ENCODE measurements at regions not wholly inside any gene's neighbourhood (a gene's known extent, or its start where the extent isn't known, plus 50 kb on each side); places are given as distances from the start of the nearest gene placed in this dataset.

GRCh38 chr6:115717472-115717871 is 343.2 kb downstream of the FRK start:
- POLR2A ChIA-PET (ENCODE audit: partially characterized antibody) = no interaction called here
- FAIRE-seq (no peak), DNase-seq (ENCODE audit: low read depth in 1 of 2, low spot score in 2 of 2) (no peak)
- no peak overlapping the region for H2BK15ac ChIP-seq (ENCODE audit: low read length)
- no peak overlapping the region for H2AFZ ChIP-seq (ENCODE audit: low read length)
- H3K79me2 ChIP-seq (ENCODE audit: control insufficient read depth in 1 of 2, insufficient read depth in 2 of 2, low read length in 2 of 2) = no peaks in the 10 kb centered on the region
- H3K4me3 ChIP-seq (ENCODE audit: extremely low read depth in 1 of 4, insufficient read depth in 2 of 4, low read depth in 3 of 4, low read length in 4 of 4) = no peak overlapping the region
- no peak overlapping the region for H2AK5ac ChIP-seq (ENCODE audit: low read depth, low read length)
- no peaks in the 10 kb centered on the region for H3K9me3 ChIP-seq (ENCODE audit: insufficient read depth in 2 of 2, low read depth in 1 of 2, low read length in 1 of 2)
- TF ChIP-seq E2F6 (IDR thresholded peaks at IDR 0.05) = no peak
- no peak for TF ChIP-seq EZH2 (IDR thresholded peaks at IDR 0.05; ENCODE audit: low read depth, low read length, severe bottlenecking)
- no peak for TF ChIP-seq SIN3A (conservative IDR thresholded peaks at IDR 0.05 in 1 of 2, IDR thresholded peaks at IDR 0.05 in 1 of 2; ENCODE audit: low read depth in 1 of 2, low read length in 2 of 2)
- TF ChIP-seq RFX5 (IDR thresholded peaks at IDR 0.05; ENCODE audit: borderline replicate concordance, low read depth, low read length) = no peak
- no peak for TF ChIP-seq ATF2 (IDR thresholded peaks at IDR 0.05; ENCODE audit: low read length)
- TF ChIP-seq KDM1A (IDR thresholded peaks at IDR 0.05; ENCODE audit: borderline replicate concordance, low read length) = no peak
- no peak for TF ChIP-seq SAP30 (IDR thresholded peaks at IDR 0.05; ENCODE audit: insufficient read depth, insufficient replicate concordance, low read length)
- TF ChIP-seq JUND (IDR thresholded peaks at IDR 0.05; ENCODE audit: low read length) = no peak
- no peak for TF ChIP-seq JUN (IDR thresholded peaks at IDR 0.05; ENCODE audit: low read depth, low read length)
- no peak for TF ChIP-seq CHD2 (IDR thresholded peaks at IDR 0.05; ENCODE audit: low read length)
- TF ChIP-seq RBBP5 (IDR thresholded peaks at IDR 0.05; ENCODE audit: borderline replicate concordance, low read depth, low read length) = no peak
- TF ChIP-seq CBX5 (IDR thresholded peaks at IDR 0.05; ENCODE audit: low read depth, low read length) = no peak
- TF ChIP-seq CHD1 (IDR thresholded peaks at IDR 0.05; ENCODE audit: low read depth, low read length) = no peak
- H2BK120ac ChIP-seq (replicated peaks; ENCODE audit: low read depth, low read length) = no peak overlapping the region
- H4K8ac ChIP-seq (ENCODE audit: extremely low read depth, insufficient read depth, low read length) = no peak overlapping the region
- H3K4ac ChIP-seq (replicated peaks; ENCODE audit: insufficient read length, low read depth, low read length) = no peak overlapping the region
- no peak overlapping the region for H3K27ac ChIP-seq (ENCODE audit: low read depth, low read length)
- H3K79me1 ChIP-seq (ENCODE audit: low read depth, low read length) = no peaks in the 10 kb centered on the region
- no peak overlapping the region for H4K91ac ChIP-seq (replicated peaks; ENCODE audit: insufficient read length, low read length)
- no peak overlapping the region for H3K23ac ChIP-seq (ENCODE audit: insufficient read length)
- 69% methylated on average over 1 of the region's 1 CpG; no CpG with 5 or more reads in 1 of the 2 experiments for WGBS, 2 experiments (ENCODE audit: extremely low coverage in 1 of 2, insufficient coverage in 1 of 2, insufficient read length in 1 of 2, insufficient replicate concordance in 2 of 2, low coverage in 1 of 2, low lambda C conversion rate in 2 of 2, missing lambda C conversion rate in 1 of 2)
- H3K14ac ChIP-seq (ENCODE audit: insufficient read length) = no peak overlapping the region
- no peak overlapping the region for H3K9ac ChIP-seq (replicated peaks in 1 of 4; ENCODE audit: extremely low read depth in 1 of 4, low read depth in 3 of 4, low read length in 3 of 4)
- no peak overlapping the region for H4K5ac ChIP-seq (ENCODE audit: insufficient read length, low read depth, low read length)
- H3K23me2 ChIP-seq (ENCODE audit: low read depth, low read length) = no peaks in the 10 kb centered on the region
- no peaks in the 10 kb centered on the region for H3K4me1 ChIP-seq (replicated peaks in 1 of 4; ENCODE audit: control insufficient read depth in 3 of 4, insufficient read depth in 4 of 4, low read length in 3 of 4)
- H2BK5ac ChIP-seq (ENCODE audit: low read depth, low read length) = no peak overlapping the region
- no peak overlapping the region for H3K4me2 ChIP-seq (ENCODE audit: insufficient read depth in 1 of 2, low read depth in 2 of 2, low read length in 2 of 2)
- no peaks in the 10 kb centered on the region for H3K27me3 ChIP-seq (replicated peaks in 1 of 4; ENCODE audit: control insufficient read depth in 3 of 4, extremely low read depth in 1 of 4, insufficient read depth in 3 of 4, low read length in 3 of 4)
- no peaks in the 10 kb centered on the region for H4K20me1 ChIP-seq (replicated peaks in 1 of 2; ENCODE audit: control insufficient read depth in 1 of 2, insufficient read depth in 2 of 2, low read length in 2 of 2)
- no peak overlapping the region for H2BK12ac ChIP-seq (ENCODE audit: low read depth, low read length)
- CTCF ChIA-PET (ENCODE audit: partially characterized antibody) = no interaction called here
- H2BK20ac ChIP-seq (ENCODE audit: low read length) = no peak overlapping the region
- H3K18ac ChIP-seq (ENCODE audit: extremely low read depth, low read length) = no peak overlapping the region
- no peak overlapping the region for H3K56ac ChIP-seq (replicated peaks; ENCODE audit: insufficient read length, low read depth, low read length)
- H3K36me3 ChIP-seq (ENCODE audit: control insufficient read depth in 2 of 4, insufficient read depth in 4 of 4, low read length in 3 of 4) = no peaks in the 10 kb centered on the region
